HS-5 (cell line): ENCODE measurements at regions not wholly inside any gene's neighbourhood (a gene's known extent, or its start where the extent isn't known, plus 50 kb on each side); places are given as distances from the start of the nearest gene placed in this dataset.

Experiments
- DNase-seq: peaks from one replicate; pipeline ENCODE4 v3.0.0-alpha.2; 2012; ENCODE audit warnings: low read depth

- no peak for DNase-seq
These were observed 138.8 kb downstream of the GABRG1 start for GRCh38 chr4:45985038-45985437.

- DNase-seq = peak; percentile 9
These were observed 152.7 kb downstream of the GABRG1 start for GRCh38 chr4:45971108-45971507.

GRCh38 chr4:45957353-45957752 lies 166.5 kb downstream of the GABRG1 start:
- no peak for DNase-seq

- no peak for DNase-seq
These were observed 169.6 kb downstream of the GABRG1 start for GRCh38 chr4:45954276-45954675.

- DNase-seq = no peak
These were observed 172.7 kb downstream of the GABRG1 start for GRCh38 chr4:45951153-45951552.

GRCh38 chr4:45946699-45947098 lies 177.2 kb downstream of the GABRG1 start:
- DNase-seq = no peak

- no peak for DNase-seq
These were observed 179.9 kb downstream of the GABRG1 start for GRCh38 chr4:45944000-45944399.

- DNase-seq = no peak
These were observed 184.8 kb downstream of the GABRG1 start for GRCh38 chr4:45939056-45939455.

- peak; percentile 34 for DNase-seq
These were observed 192.7 kb downstream of the GABRG1 start for GRCh38 chr4:45931154-45931553.

GRCh38 chr4:45927641-45928040 lies 196.2 kb downstream of the GABRG1 start:
- no peak for DNase-seq

- no peak for DNase-seq
These were observed 198.0 kb downstream of the GABRG1 start for GRCh38 chr4:45925809-45926208.

- no peak for DNase-seq
These were observed 203.0 kb downstream of the GABRG1 start for GRCh38 chr4:45920861-45921260.

GRCh38 chr4:45910511-45910910 lies 213.3 kb downstream of the GABRG1 start:
- no peak for DNase-seq

- DNase-seq = no peak
These were observed 225.8 kb downstream of the GABRG1 start for GRCh38 chr4:45897946-45898585.

- DNase-seq = no peak
These were observed 240.4 kb downstream of the GABRG1 start for GRCh38 chr4:45883421-45883820.

- no peak for DNase-seq
These were observed 247.5 kb downstream of the GABRG1 start for GRCh38 chr4:45876235-45876890.

- no peak for DNase-seq
These were observed 254.7 kb downstream of the GABRG1 start for GRCh38 chr4:45869184-45869583.

GRCh38 chr4:45865781-45866180 lies 258.1 kb downstream of the GABRG1 start:
- no peak for DNase-seq

GRCh38 chr4:45855857-45856256 lies 268.0 kb downstream of the GABRG1 start:
- DNase-seq = no peak

GRCh38 chr4:45846016-45846415 lies 277.8 kb downstream of the GABRG1 start:
- DNase-seq = no peak

GRCh38 chr4:45841791-45842190 lies 282.1 kb downstream of the GABRG1 start:
- no peak for DNase-seq

- no peak for DNase-seq
These were observed 292.2 kb downstream of the GABRG1 start for GRCh38 chr4:45831692-45832091.

- no peak for DNase-seq
These were observed 319.9 kb downstream of the GABRG1 start for GRCh38 chr4:45803994-45804393.

GRCh38 chr4:45795135-45795534 lies 328.7 kb downstream of the GABRG1 start:
- DNase-seq = no peak
